HepG2 (cell line): ENCODE measurements at regions not wholly inside any gene's neighbourhood (a gene's known extent, or its start where the extent isn't known, plus 50 kb on each side); places are given as distances from the start of the nearest gene placed in this dataset.

ENCODE experiments used
- BORCS8-MEF2B ChIP-seq: sonication (generic); formaldehyde crosslinking; IDR thresholded peaks from 2 replicates; pipeline ENCODE4 v1.8.0; 2022; ENCODE audit warnings: mild to moderate bottlenecking, missing genetic modification reagents
- CERS6 ChIP-seq: sonication (generic); formaldehyde crosslinking; IDR thresholded peaks from 2 replicates; pipeline ENCODE4 v1.5.0; 2020; ENCODE audit warnings: missing genetic modification reagents
- CREB1 ChIP-seq, 2 experiments: fragments of 450-650 bp in 1 of 2; IDR thresholded peaks; 2 replicates each; pipeline ENCODE4 v1.6.1; 2016 to 2017; ENCODE audit warnings: control low read depth in 1 of 2, mild to moderate bottlenecking in 1 of 2, missing compliant biosample characterization in 1 of 2, missing genetic modification characterization in 1 of 2
- FOSL2 ChIP-seq: sonication (generic); formaldehyde crosslinking; IDR thresholded peaks from 2 replicates; pipeline ENCODE4 v1.4.0; 2020; ENCODE audit warnings: missing genetic modification reagents
- FOXK2 ChIP-seq: fragments of 450-650 bp; IDR thresholded peaks from 2 replicates; pipeline ENCODE4 v1.6.1; 2016
- GATAD2A ChIP-seq: IDR thresholded peaks from 2 replicates; pipeline ENCODE4 v1.6.1; 2016
- HIVEP1 ChIP-seq: sonication (generic); formaldehyde crosslinking; IDR thresholded peaks from 2 replicates; pipeline ENCODE4 v1.4.0; 2020; ENCODE audit warnings: mild to moderate bottlenecking, missing genetic modification reagents
- MBNL3 ChIP-seq: fragments of 250-450 bp; sonication (Bioruptor Pico); conservative IDR thresholded peaks from 2 replicates; pipeline ENCODE4 v1.8.0; 2022; ENCODE audit warnings: mild to moderate bottlenecking, inconsistent platforms
- MIXL1 ChIP-seq: IDR thresholded peaks from 2 replicates; pipeline ENCODE4 v1.6.1; 2016
- NFAT5 ChIP-seq: sonication (generic); formaldehyde crosslinking; IDR thresholded peaks from 2 replicates; pipeline ENCODE4 v1.4.0; 2020; ENCODE audit warnings: missing genetic modification reagents
- NR0B2 ChIP-seq: sonication (generic); formaldehyde crosslinking; IDR thresholded peaks from 2 replicates; pipeline ENCODE4 v1.4.0; 2020; ENCODE audit warnings: mild to moderate bottlenecking, missing genetic modification reagents
- NR1H2 ChIP-seq: sonication (generic); formaldehyde crosslinking; IDR thresholded peaks from 2 replicates; pipeline ENCODE4 v1.8.1; 2022; ENCODE audit warnings: low read depth, missing genetic modification reagents, borderline replicate concordance
- SIX1 ChIP-seq: sonication (generic); formaldehyde crosslinking; IDR thresholded peaks from 2 replicates; pipeline ENCODE4 v1.4.0; 2020; ENCODE audit warnings: missing genetic modification reagents, borderline replicate concordance
- SIX4 ChIP-seq: sonication (generic); formaldehyde crosslinking; IDR thresholded peaks from 2 replicates; pipeline ENCODE4 v1.4.0; 2020; ENCODE audit warnings: missing genetic modification reagents
- SNAI1 ChIP-seq: sonication (generic); formaldehyde crosslinking; IDR thresholded peaks from 2 replicates; pipeline ENCODE4 v1.5.0; 2020; ENCODE audit warnings: mild to moderate bottlenecking, missing genetic modification reagents, borderline replicate concordance
- TBP ChIP-seq: sonication (generic); formaldehyde crosslinking; IDR thresholded peaks from 2 replicates; pipeline ENCODE4 v1.5.0; 2020; ENCODE audit warnings: missing genetic modification reagents
- TCF7 ChIP-seq: sonication (generic); IDR thresholded peaks from 2 replicates; pipeline ENCODE4 v1.6.1; 2016; ENCODE audit warnings: antibody characterized with exemption, low read depth
- U2AF1 ChIP-seq: fragments of 200-400 bp; formaldehyde crosslinking; optimal IDR thresholded peaks from 2 replicates; pipeline ENCODE3; 2017; ENCODE audit warnings: mild to moderate bottlenecking, low read depth, low read length
- ZNF24 ChIP-seq: fragments of 450-650 bp; IDR thresholded peaks from 2 replicates; pipeline ENCODE4 v1.6.1; 2017; ENCODE audit warnings: antibody characterized with exemption, mild to moderate bottlenecking
- ZNF329 ChIP-seq: sonication (generic); formaldehyde crosslinking; IDR thresholded peaks from 2 replicates; pipeline ENCODE4 v1.9.0; 2021; ENCODE audit warnings: low read depth, mild to moderate bottlenecking, missing genetic modification reagents
- ZNF512 ChIP-seq: sonication (generic); formaldehyde crosslinking; IDR thresholded peaks from 2 replicates; pipeline ENCODE4 v1.4.0; 2020; ENCODE audit warnings: mild to moderate bottlenecking, missing genetic modification reagents
- ZNF564 ChIP-seq: sonication (generic); formaldehyde crosslinking; IDR thresholded peaks from 2 replicates; pipeline ENCODE4 v1.8.1; 2023; ENCODE audit warnings: mild to moderate bottlenecking, missing genetic modification reagents

GRCh38 chr20:12925210-12925755, 83.5 kb upstream of the SPTLC3 start (continued):
- TF ChIP-seq NFAT5 (CRISPR knock-in tag) (no peak), CERS6 (CRISPR knock-in tag) (no peak), HIVEP1 (CRISPR knock-in tag) (no peak), ZNF564 (no peak), SNAI1 (CRISPR knock-in tag) (no peak), U2AF1 (peak; percentile 56), FOSL2 (CRISPR knock-in tag) (no peak; the same call in 1 of the 2 replicates), NR0B2 (CRISPR knock-in tag) (no peak), GATAD2A (peak; percentile 70), MBNL3 (CRISPR knock-in tag) (no peak), NR1H2 (CRISPR knock-in tag) (no peak), SIX1 (CRISPR knock-in tag) (no peak), ZNF512 (CRISPR knock-in tag) (no peak), MIXL1 (CRISPR knock-in tag) (peak; percentile 90), CREB1 (IDR thresholded peaks at IDR 0.05) (no peak), CREB1 (CRISPR knock-in tag; IDR thresholded peaks at IDR 0.05) (no peak), TCF7 (no peak), ZNF24 (peak; percentile 81), ZNF329 (no peak), SIX4 (no peak), FOXK2 (no peak), TBP (CRISPR knock-in tag) (no peak), BORCS8-MEF2B (CRISPR knock-in tag) (peak; percentile 60; the same call in 1 of the 2 replicates)
